Calu3 (cell line): ENCODE measurements at regions not wholly inside any gene's neighbourhood (a gene's known extent, or its start where the extent isn't known, plus 50 kb on each side); places are given as distances from the start of the nearest gene placed in this dataset.

Source experiments
- BruUV-seq: library from RNA; stranded (reverse); fragments of 400-500 nt; replicated peaks from 2 replicates; lab custom pipeline; 2021; lab: Mats Ljungman, UMichigan
- CTCF ChIA-PET: fragments of 300-600 bp; sonication (Branson Sonifier 250); formaldehyde crosslinking; loops from one replicate; lab custom pipeline; 2022; ENCODE audit warnings: antibody characterized with exemption; lab: Charles Lee
- DNase-seq: peaks from one replicate; pipeline ENCODE4 v3.0.0; 2022
- H3K27ac Mint-ChIP-seq: one replicate; pipeline ENCODE4 v1.8.0; 2022; ENCODE audit warnings: mixed read lengths; ENCODE audit not compliant: unreplicated experiment
- H3K27me3 Mint-ChIP-seq: one replicate; pipeline ENCODE4 v1.8.0; 2022; ENCODE audit warnings: mixed read lengths; ENCODE audit not compliant: unreplicated experiment
- H3K36me3 Mint-ChIP-seq: one replicate; pipeline ENCODE4 v1.8.0; 2022; ENCODE audit warnings: mild to moderate bottlenecking, moderate library complexity, mixed read lengths; ENCODE audit not compliant: insufficient read depth, unreplicated experiment
- H3K4me1 Mint-ChIP-seq: one replicate; pipeline ENCODE4 v1.8.0; 2022; ENCODE audit warnings: mild to moderate bottlenecking, low read depth, mixed read lengths; ENCODE audit not compliant: unreplicated experiment
- H3K4me3 Mint-ChIP-seq: one replicate; pipeline ENCODE4 v1.8.0; 2022; ENCODE audit warnings: mild to moderate bottlenecking, low read depth, moderate library complexity, mixed read lengths; ENCODE audit not compliant: unreplicated experiment
- H3K9me3 Mint-ChIP-seq: one replicate; pipeline ENCODE4 v1.8.0; 2022; ENCODE audit warnings: low read depth, mixed read lengths; ENCODE audit not compliant: unreplicated experiment
- intact Hi-C: fragments of 100-400 bp; cut with micrococcal nuclease; formaldehyde crosslinking; loops from one replicate; pipeline ENCODE4 v1.10.0; 2022; ENCODE audit not compliant: unreplicated experiment
- TF ChIP-seq, protein P1 (sequence below): fragments of 200-600 bp; IDR thresholded peaks from one replicate; pipeline ENCODE4 v1.8.0; 2022; ENCODE audit warnings: antibody characterized with exemption; ENCODE audit not compliant: unreplicated experiment

DNA sequence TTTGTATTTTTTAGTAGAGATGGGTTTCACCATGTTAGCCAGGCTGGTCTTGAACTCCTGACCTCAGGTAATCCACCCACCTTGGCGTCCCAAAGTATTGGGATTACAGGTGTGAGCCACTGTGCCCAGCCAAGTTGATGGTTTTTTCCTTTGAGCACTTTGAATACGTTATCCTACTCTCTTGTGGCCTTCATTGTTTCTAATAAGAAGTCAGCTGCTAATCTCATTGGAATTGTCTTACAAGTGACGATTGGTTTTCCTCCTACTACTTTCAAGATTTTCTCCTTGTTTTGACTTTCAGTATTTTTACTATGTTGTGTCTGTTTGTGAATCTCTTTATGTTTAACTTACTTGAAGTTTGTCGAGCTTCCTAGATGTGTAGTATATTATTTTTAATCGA is 88.5 kb downstream of the TMEM200C start:
- no peaks in the 10 kb centered on the region for H3K4me1 Mint-ChIP-seq
- peaks cover 13% of the 10 kb centered on the region for H3K9me3 Mint-ChIP-seq
- DNase-seq: no peak
- CTCF ChIA-PET: no interaction called here
- H3K36me3 Mint-ChIP-seq: no peaks in the 10 kb centered on the region
- TF ChIP-seq, protein P1, sequence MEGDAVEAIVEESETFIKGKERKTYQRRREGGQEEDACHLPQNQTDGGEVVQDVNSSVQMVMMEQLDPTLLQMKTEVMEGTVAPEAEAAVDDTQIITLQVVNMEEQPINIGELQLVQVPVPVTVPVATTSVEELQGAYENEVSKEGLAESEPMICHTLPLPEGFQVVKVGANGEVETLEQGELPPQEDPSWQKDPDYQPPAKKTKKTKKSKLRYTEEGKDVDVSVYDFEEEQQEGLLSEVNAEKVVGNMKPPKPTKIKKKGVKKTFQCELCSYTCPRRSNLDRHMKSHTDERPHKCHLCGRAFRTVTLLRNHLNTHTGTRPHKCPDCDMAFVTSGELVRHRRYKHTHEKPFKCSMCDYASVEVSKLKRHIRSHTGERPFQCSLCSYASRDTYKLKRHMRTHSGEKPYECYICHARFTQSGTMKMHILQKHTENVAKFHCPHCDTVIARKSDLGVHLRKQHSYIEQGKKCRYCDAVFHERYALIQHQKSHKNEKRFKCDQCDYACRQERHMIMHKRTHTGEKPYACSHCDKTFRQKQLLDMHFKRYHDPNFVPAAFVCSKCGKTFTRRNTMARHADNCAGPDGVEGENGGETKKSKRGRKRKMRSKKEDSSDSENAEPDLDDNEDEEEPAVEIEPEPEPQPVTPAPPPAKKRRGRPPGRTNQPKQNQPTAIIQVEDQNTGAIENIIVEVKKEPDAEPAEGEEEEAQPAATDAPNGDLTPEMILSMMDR: no peak
- H3K27me3 Mint-ChIP-seq: no peaks in the 10 kb centered on the region
- no peak overlapping the region for H3K27ac Mint-ChIP-seq
- no peak overlapping the region for H3K4me3 Mint-ChIP-seq
- intact Hi-C loops: no loop called here
- BruUV-seq: no TSS peak

DNA sequence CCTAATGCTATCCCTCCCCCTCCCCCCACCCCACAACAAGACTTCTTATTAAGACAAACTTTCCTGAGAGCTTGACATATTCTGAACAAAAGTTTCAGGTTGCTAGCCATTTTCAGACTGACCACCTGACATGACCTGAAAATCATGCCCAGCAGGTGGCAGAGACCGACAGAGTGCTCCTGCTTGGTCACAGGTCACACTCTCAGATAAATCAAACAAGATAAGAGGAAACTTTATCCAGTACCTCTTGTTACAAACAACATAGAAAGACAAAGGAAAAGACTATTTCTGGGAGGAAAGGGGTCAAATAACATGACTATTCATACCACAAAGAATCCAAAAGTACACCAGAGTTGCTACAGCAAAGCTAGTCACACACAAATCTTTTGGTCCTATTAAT is 107.4 kb downstream of the TMEM200C start:
- CTCF ChIA-PET: no interaction called here

DNA sequence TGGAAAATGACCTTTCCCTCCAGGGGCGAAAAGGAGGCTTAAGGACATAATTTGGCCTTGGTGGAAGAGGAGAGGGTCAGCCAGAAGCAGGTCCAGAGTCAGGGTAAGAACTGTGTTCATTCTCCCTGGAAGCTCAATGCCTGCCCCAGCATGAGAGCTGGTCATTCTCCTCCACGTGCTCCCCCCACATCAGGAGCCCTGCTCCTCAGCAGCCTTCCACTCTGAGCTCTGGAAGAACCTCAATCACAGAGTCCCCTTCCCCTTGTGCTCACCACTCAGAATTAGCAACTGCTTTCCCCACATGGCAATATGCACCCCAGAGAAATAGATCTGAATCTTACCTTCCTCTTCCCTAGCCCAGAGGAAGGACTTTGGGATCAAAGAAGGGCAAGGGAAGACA is 115.4 kb downstream of the TMEM200C start:
- no peaks in the 10 kb centered on the region for H3K27me3 Mint-ChIP-seq
- peaks cover 9% of the 10 kb centered on the region for H3K9me3 Mint-ChIP-seq
- CTCF ChIA-PET: no interaction called here
- no TSS peak for BruUV-seq
- no peak for DNase-seq
- no peaks in the 10 kb centered on the region for H3K36me3 Mint-ChIP-seq
- no peaks in the 10 kb centered on the region for H3K4me1 Mint-ChIP-seq
- no peak overlapping the region for H3K4me3 Mint-ChIP-seq
- no peak overlapping the region for H3K27ac Mint-ChIP-seq
- TF ChIP-seq, protein P1: no peak
- intact Hi-C loops: no loop called here

More for the DNA sequence above, 107.4 kb downstream of the TMEM200C start:
- Mint-ChIP-seq H3K4me3 (no peak overlapping the region), H3K4me1 (no peaks in the 10 kb centered on the region), H3K36me3 (no peaks in the 10 kb centered on the region), H3K9me3 (peaks cover 8% of the 10 kb centered on the region), H3K27me3 (no peaks in the 10 kb centered on the region), H3K27ac (no peak overlapping the region)
- TF ChIP-seq, protein P1: no peak
- DNase-seq: no peak
- BruUV-seq: no TSS peak
- intact Hi-C loops: no loop called here

DNA sequence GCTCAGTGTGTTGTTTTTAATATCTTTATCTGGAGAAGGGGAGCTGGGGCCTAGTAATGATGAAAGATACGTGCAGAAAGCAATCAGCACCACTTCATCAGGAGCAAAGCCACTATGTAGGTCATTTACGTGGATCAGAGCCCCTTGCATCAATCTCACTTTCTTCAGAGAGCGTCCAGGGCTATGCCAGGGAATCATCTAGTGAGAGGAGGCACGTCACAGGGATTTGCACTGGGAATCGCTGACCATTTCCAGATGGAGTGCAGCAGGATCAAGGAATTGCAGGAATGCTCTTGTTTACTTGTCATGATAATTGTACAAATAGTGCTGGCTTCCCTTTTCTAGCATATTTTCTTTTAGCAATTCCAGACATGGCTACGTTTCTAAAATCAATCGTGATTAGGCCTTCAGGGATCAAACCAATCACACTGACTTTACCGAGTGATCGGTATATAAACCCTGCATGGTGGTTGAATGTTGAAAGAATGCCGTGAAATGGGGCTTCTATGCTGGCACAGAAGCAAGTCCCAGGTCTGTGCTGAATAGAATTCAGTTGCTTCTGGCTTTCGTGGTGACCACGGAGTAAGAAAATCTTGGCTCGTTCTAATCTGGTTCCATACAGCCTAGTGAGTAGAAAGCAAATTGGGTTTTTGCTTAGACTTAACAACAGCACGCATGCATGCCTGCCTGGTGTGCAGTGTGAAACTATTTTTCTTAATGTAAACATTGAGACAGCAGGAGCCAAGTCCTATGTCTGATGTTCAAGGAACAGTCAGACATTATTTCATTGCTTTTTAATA is 122.8 kb downstream of the TMEM200C start:
- Mint-ChIP-seq H3K36me3 (no peaks in the 10 kb centered on the region), H3K27me3 (no peaks in the 10 kb centered on the region), H3K4me3 (no peak overlapping the region), H3K4me1 (no peaks in the 10 kb centered on the region), H3K9me3 (peaks cover 5% of the 10 kb centered on the region), H3K27ac (no peak overlapping the region)
- TF ChIP-seq, protein P1: no peak
- DNase-seq: no peak
- CTCF ChIA-PET: interaction anchor here (0.7 kb wide), 1 partner anchor 20 kb away, joined by 3 read pairs; no protein-coding TSS in a partner anchor
- intact Hi-C loops: no loop called here
- BruUV-seq: no TSS peak
